Karpas-422 (cell line): ENCODE measurements at regions not wholly inside any gene's neighbourhood (a gene's known extent, or its start where the extent isn't known, plus 50 kb on each side); places are given as distances from the start of the nearest gene placed in this dataset.

ENCODE experiments used
- DNase-seq: peaks from one replicate; pipeline ENCODE4 v3.0.0-alpha.2; 2015
- H2AFZ ChIP-seq: fragments of 200-600 bp; sonication (generic); 2 replicates; pipeline ENCODE4 v1.6.1; 2014; ENCODE audit warnings: antibody characterized with exemption, low read length, mixed read lengths
- H3K27ac ChIP-seq: fragments of 200-600 bp; sonication (generic); 2 replicates; pipeline ENCODE4 v1.5.1; 2014; ENCODE audit warnings: mild to moderate bottlenecking, low read length, moderate library complexity
- H3K27me3 ChIP-seq: fragments of 200-600 bp; sonication (generic); 2 replicates; pipeline ENCODE4 v1.6.1; 2014; ENCODE audit warnings: low read length, mixed read lengths
- H3K36me3 ChIP-seq: fragments of 200-600 bp; sonication (generic); 2 replicates; pipeline ENCODE4 v1.6.1; 2014; ENCODE audit warnings: low read length, mixed read lengths; ENCODE audit not compliant: insufficient read depth
- H3K4me1 ChIP-seq: fragments of 200-600 bp; sonication (generic); 2 replicates; pipeline ENCODE4 v1.6.1; 2014; ENCODE audit warnings: mild to moderate bottlenecking, low read length, mixed read lengths
- H3K4me2 ChIP-seq: fragments of 200-600 bp; sonication (generic); 2 replicates; pipeline ENCODE4 v1.6.1; 2014; ENCODE audit warnings: low read length, low read depth, mild to moderate bottlenecking; ENCODE audit not compliant: poor library complexity, severe bottlenecking
- H3K4me3 ChIP-seq: fragments of 200-600 bp; sonication (generic); 2 replicates; pipeline ENCODE4 v1.5.1; 2014; ENCODE audit warnings: mild to moderate bottlenecking, antibody characterized with exemption, low read length, mixed read lengths
- H3K79me2 ChIP-seq: fragments of 200-600 bp; sonication (generic); 2 replicates; pipeline ENCODE4 v1.6.1; 2014; ENCODE audit warnings: mild to moderate bottlenecking, low read length, mixed read lengths
- H3K9ac ChIP-seq: fragments of 200-600 bp; sonication (generic); 2 replicates; pipeline ENCODE4 v1.6.0; 2014; ENCODE audit warnings: low read length
- H3K9me2 ChIP-seq: fragments of 200-600 bp; sonication (generic), shearing (Covaris generic); replicated peaks from 2 replicates; pipeline ENCODE4 v1.6.0; 2014; ENCODE audit warnings: mild to moderate bottlenecking, low read length, moderate library complexity; ENCODE audit not compliant: insufficient read depth
- H3K9me3 ChIP-seq: fragments of 300-700, 200-600 bp; sonication (generic); 2 replicates; pipeline ENCODE4 v1.6.1; 2014; ENCODE audit warnings: low read length, mixed read lengths
- H4K20me1 ChIP-seq: fragments of 200-600 bp; sonication (generic); 2 replicates; pipeline ENCODE4 v1.6.1; 2014; ENCODE audit warnings: mild to moderate bottlenecking, antibody characterized with exemption, low read length, low read depth; ENCODE audit not compliant: insufficient read depth

GRCh38 chr19:29121684-29122083 lies 91.3 kb downstream of the UQCRFS1 start:
- H3K79me2 ChIP-seq = no peaks in the 10 kb centered on the region
- H3K4me1 ChIP-seq = no peaks in the 10 kb centered on the region
- H3K27me3 ChIP-seq = no peaks in the 10 kb centered on the region
- no peak overlapping the region for H3K4me3 ChIP-seq
- H3K9me2 ChIP-seq = no peaks in the 10 kb centered on the region
- no peak overlapping the region for H2AFZ ChIP-seq
- H4K20me1 ChIP-seq = no peaks in the 10 kb centered on the region
- peak; percentile 74 for DNase-seq
- no peaks in the 10 kb centered on the region for H3K9me3 ChIP-seq
- H3K9ac ChIP-seq = no peak overlapping the region
- H3K4me2 ChIP-seq = no peak overlapping the region
- H3K27ac ChIP-seq = no peak overlapping the region
- H3K36me3 ChIP-seq = no peaks in the 10 kb centered on the region

- Histone ChIP-seq H3K79me2 (no peaks in the 10 kb centered on the region), H2AFZ (no peak overlapping the region), H3K9me2 (no peaks in the 10 kb centered on the region), H3K36me3 (no peaks in the 10 kb centered on the region), H3K27me3 (no peaks in the 10 kb centered on the region), H3K4me3 (no peak overlapping the region), H4K20me1 (no peaks in the 10 kb centered on the region), H3K9ac (no peak overlapping the region), H3K4me2 (no peak overlapping the region), H3K4me1 (no peaks in the 10 kb centered on the region), H3K9me3 (no peaks in the 10 kb centered on the region), H3K27ac (no peak overlapping the region)
- no peak for DNase-seq
Observed at GRCh38 chr19:29120466-29120865, 92.5 kb downstream of the UQCRFS1 start.

GRCh38 chr19:29119590-29119989 lies 93.4 kb downstream of the UQCRFS1 start:
- Histone ChIP-seq H3K27me3 (no peaks in the 10 kb centered on the region), H3K9me2 (no peaks in the 10 kb centered on the region), H3K9ac (no peak overlapping the region), H3K4me2 (no peak overlapping the region), H3K9me3 (no peaks in the 10 kb centered on the region), H2AFZ (no peak overlapping the region), H3K27ac (no peak overlapping the region), H3K79me2 (no peaks in the 10 kb centered on the region), H3K36me3 (no peaks in the 10 kb centered on the region), H4K20me1 (no peaks in the 10 kb centered on the region), H3K4me3 (no peak overlapping the region), H3K4me1 (no peaks in the 10 kb centered on the region)
- DNase-seq = no peak

- H3K27ac ChIP-seq = no peak overlapping the region
- H4K20me1 ChIP-seq = no peaks in the 10 kb centered on the region
- no peaks in the 10 kb centered on the region for H3K9me3 ChIP-seq
- no peak overlapping the region for H3K4me2 ChIP-seq
- no peak overlapping the region for H2AFZ ChIP-seq
- H3K36me3 ChIP-seq = no peaks in the 10 kb centered on the region
- no peaks in the 10 kb centered on the region for H3K27me3 ChIP-seq
- H3K79me2 ChIP-seq = no peaks in the 10 kb centered on the region
- no peaks in the 10 kb centered on the region for H3K4me1 ChIP-seq
- H3K4me3 ChIP-seq = no peak overlapping the region
- no peak overlapping the region for H3K9ac ChIP-seq
- no peak for DNase-seq
- no peaks in the 10 kb centered on the region for H3K9me2 ChIP-seq
Observed at GRCh38 chr19:29118389-29118788, 94.6 kb downstream of the UQCRFS1 start.

- Histone ChIP-seq H3K27ac (no peak overlapping the region), H3K9me2 (no peaks in the 10 kb centered on the region), H2AFZ (no peak overlapping the region), H3K9ac (no peak overlapping the region), H3K79me2 (no peaks in the 10 kb centered on the region), H3K9me3 (no peaks in the 10 kb centered on the region), H3K36me3 (no peaks in the 10 kb centered on the region), H3K4me1 (no peaks in the 10 kb centered on the region), H3K4me3 (no peak overlapping the region), H3K27me3 (no peaks in the 10 kb centered on the region), H3K4me2 (no peak overlapping the region), H4K20me1 (no peaks in the 10 kb centered on the region)
- no peak for DNase-seq
Observed at GRCh38 chr19:29117926-29118325, 95.0 kb downstream of the UQCRFS1 start.

- no peaks in the 10 kb centered on the region for H4K20me1 ChIP-seq
- no peak overlapping the region for H3K9ac ChIP-seq
Observed at GRCh38 chr19:29115181-29115580, 97.8 kb downstream of the UQCRFS1 start.

GRCh38 chr19:29113838-29114237 lies 99.1 kb downstream of the UQCRFS1 start:
- no peaks in the 10 kb centered on the region for H3K9me2 ChIP-seq

More at GRCh38 chr19:29115181-29115580, 97.8 kb downstream of the UQCRFS1 start:
- no peak for DNase-seq
- H2AFZ ChIP-seq = no peak overlapping the region
- no peak overlapping the region for H3K4me3 ChIP-seq
- H3K9me2 ChIP-seq = no peaks in the 10 kb centered on the region
- no peaks in the 10 kb centered on the region for H3K79me2 ChIP-seq
- no peaks in the 10 kb centered on the region for H3K27me3 ChIP-seq
- H3K9me3 ChIP-seq = no peaks in the 10 kb centered on the region
- no peak overlapping the region for H3K27ac ChIP-seq
- no peak overlapping the region for H3K4me2 ChIP-seq
- H3K36me3 ChIP-seq = no peaks in the 10 kb centered on the region
- H3K4me1 ChIP-seq = peaks cover 14% of the 10 kb centered on the region

GRCh38 chr19:29111576-29111975 lies 101.4 kb downstream of the UQCRFS1 start:
- H3K9ac ChIP-seq = no peak overlapping the region
- no peak for DNase-seq
- no peaks in the 10 kb centered on the region for H3K9me2 ChIP-seq
- no peaks in the 10 kb centered on the region for H3K36me3 ChIP-seq
- no peak overlapping the region for H2AFZ ChIP-seq
- H3K4me1 ChIP-seq = peaks cover 27% of the 10 kb centered on the region
- H3K9me3 ChIP-seq = no peaks in the 10 kb centered on the region
- no peak overlapping the region for H3K4me2 ChIP-seq
- H3K79me2 ChIP-seq = no peaks in the 10 kb centered on the region
- H4K20me1 ChIP-seq = no peaks in the 10 kb centered on the region
- no peaks in the 10 kb centered on the region for H3K27me3 ChIP-seq
- no peak overlapping the region for H3K27ac ChIP-seq
- H3K4me3 ChIP-seq = no peak overlapping the region

More at GRCh38 chr19:29113838-29114237, 99.1 kb downstream of the UQCRFS1 start:
- Histone ChIP-seq H3K4me1 (peaks cover 27% of the 10 kb centered on the region), H3K27ac (no peak overlapping the region), H4K20me1 (no peaks in the 10 kb centered on the region), H3K36me3 (no peaks in the 10 kb centered on the region), H3K9me3 (no peaks in the 10 kb centered on the region), H3K4me3 (no peak overlapping the region), H2AFZ (no peak overlapping the region), H3K79me2 (no peaks in the 10 kb centered on the region), H3K9ac (no peak overlapping the region), H3K4me2 (no peak overlapping the region), H3K27me3 (no peaks in the 10 kb centered on the region)
- no peak for DNase-seq

- Histone ChIP-seq H2AFZ (no peak overlapping the region), H3K79me2 (no peaks in the 10 kb centered on the region), H3K9me3 (no peaks in the 10 kb centered on the region), H3K9ac (no peak overlapping the region), H3K27ac (no peak overlapping the region), H3K9me2 (no peaks in the 10 kb centered on the region), H3K36me3 (no peaks in the 10 kb centered on the region), H3K4me1 (peaks cover 27% of the 10 kb centered on the region), H3K4me2 (no peak overlapping the region), H4K20me1 (no peaks in the 10 kb centered on the region), H3K4me3 (no peak overlapping the region), H3K27me3 (no peaks in the 10 kb centered on the region)
- no peak for DNase-seq
Observed at GRCh38 chr19:29107831-29108230, 105.1 kb downstream of the UQCRFS1 start.
